Fibroblast of pulmonary artery (primary cell): ENCODE measurements at regions not wholly inside any gene's neighbourhood (a gene's known extent, or its start where the extent isn't known, plus 50 kb on each side); places are given as distances from the start of the nearest gene placed in this dataset.
A peak's percentile ranks its signal among the peaks of the same experiment; 100 is the strongest.

Experiments
- DNase-seq: peaks from one replicate; pipeline ENCODE4 v3.0.0-alpha.2; 2010; ENCODE audit warnings: low read depth
- H3K4me3 ChIP-seq: replicated peaks from 2 replicates; pipeline ENCODE4 v1.5.1; 2011; ENCODE audit warnings: low read depth, mild to moderate bottlenecking, control low read depth, low read length, moderate library complexity
- TF ChIP-seq, protein P1 (sequence below): IDR thresholded peaks from 2 replicates; pipeline ENCODE4 v1.5.1; 2011; ENCODE audit warnings: mild to moderate bottlenecking, control low read depth, low read length, inconsistent platforms; ENCODE audit errors: missing control alignments

DNA sequence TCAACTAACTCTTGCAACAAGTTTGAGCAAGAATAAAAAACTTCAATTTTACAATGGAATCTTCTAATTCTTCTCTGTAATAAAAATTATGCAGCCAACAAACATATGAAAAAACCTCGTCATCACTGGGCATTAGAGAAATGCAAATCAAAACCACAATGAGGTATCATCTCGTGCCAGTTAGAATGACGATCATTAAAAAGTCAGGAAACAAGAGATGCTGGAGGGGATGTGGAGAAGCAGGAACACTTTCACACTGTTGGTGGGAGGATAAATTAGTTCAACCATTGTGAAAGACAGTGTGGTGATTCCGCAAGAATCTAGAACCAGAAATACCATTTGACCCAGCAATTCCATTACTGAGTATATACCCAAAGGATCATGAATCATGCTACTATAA is 327.5 kb upstream of the LYPLAL1 start:
- H3K4me3 ChIP-seq, result no peak overlapping the region
- no peak for DNase-seq
- TF ChIP-seq, protein P1, sequence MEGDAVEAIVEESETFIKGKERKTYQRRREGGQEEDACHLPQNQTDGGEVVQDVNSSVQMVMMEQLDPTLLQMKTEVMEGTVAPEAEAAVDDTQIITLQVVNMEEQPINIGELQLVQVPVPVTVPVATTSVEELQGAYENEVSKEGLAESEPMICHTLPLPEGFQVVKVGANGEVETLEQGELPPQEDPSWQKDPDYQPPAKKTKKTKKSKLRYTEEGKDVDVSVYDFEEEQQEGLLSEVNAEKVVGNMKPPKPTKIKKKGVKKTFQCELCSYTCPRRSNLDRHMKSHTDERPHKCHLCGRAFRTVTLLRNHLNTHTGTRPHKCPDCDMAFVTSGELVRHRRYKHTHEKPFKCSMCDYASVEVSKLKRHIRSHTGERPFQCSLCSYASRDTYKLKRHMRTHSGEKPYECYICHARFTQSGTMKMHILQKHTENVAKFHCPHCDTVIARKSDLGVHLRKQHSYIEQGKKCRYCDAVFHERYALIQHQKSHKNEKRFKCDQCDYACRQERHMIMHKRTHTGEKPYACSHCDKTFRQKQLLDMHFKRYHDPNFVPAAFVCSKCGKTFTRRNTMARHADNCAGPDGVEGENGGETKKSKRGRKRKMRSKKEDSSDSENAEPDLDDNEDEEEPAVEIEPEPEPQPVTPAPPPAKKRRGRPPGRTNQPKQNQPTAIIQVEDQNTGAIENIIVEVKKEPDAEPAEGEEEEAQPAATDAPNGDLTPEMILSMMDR, result no peak

- H3K4me3 ChIP-seq, result no peak overlapping the region
- DNase-seq, result no peak
- TF ChIP-seq, protein P1, result no peak
Measured at GRCh38 chr1:218847089-218847768, 326.4 kb upstream of the LYPLAL1 start.

- DNase-seq, result no peak
- TF ChIP-seq, protein P1, result no peak
- H3K4me3 ChIP-seq, result no peak overlapping the region
Measured at GRCh38 chr1:218848009-218848408, 325.7 kb upstream of the LYPLAL1 start.

- peak; percentile 28 for DNase-seq
- H3K4me3 ChIP-seq, result no peak overlapping the region
- TF ChIP-seq, protein P1, result no peak
Measured at GRCh38 chr1:218850367-218850766, 323.3 kb upstream of the LYPLAL1 start.

- H3K4me3 ChIP-seq, result no peak overlapping the region
- peak; percentile 31 for DNase-seq
- TF ChIP-seq, protein P1, result no peak
Measured at GRCh38 chr1:218851586-218851985, 322.1 kb upstream of the LYPLAL1 start.

GRCh38 chr1:218852527-218852926 is 321.2 kb upstream of the LYPLAL1 start:
- TF ChIP-seq, protein P1, result no peak
- H3K4me3 ChIP-seq, result no peak overlapping the region
- no peak for DNase-seq

DNA sequence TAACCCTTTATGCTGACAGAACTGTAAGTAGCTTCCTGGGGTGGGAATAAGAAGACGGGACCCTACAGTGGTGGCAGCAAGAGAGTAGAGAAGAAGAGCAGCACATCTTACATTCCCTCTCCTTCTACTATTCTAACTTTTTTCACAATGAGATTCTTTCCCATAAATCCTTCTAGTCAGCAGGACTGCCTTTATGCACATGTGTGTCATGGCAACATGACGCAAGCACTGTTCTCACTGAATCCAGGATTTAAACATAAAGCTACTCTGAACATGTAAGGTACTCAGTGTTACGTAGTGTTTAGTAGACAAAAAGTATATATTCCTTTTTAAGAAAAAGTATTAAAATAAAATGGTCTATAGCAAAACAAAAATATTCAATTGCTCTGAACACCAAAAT is 309.7 kb upstream of the LYPLAL1 start:
- no peak overlapping the region for H3K4me3 ChIP-seq
- DNase-seq, result peak; percentile 42
- TF ChIP-seq, protein P1, result no peak
